Stimulated activated CD4-positive, alpha-beta T cell treated with anti-CD3 and anti-CD28 coated beads, Interleukin-12 subunit alpha, Interleukin-12 subunit beta, amount 100 ng/mL, for 48 hours (primary cell): ENCODE measurements at regions not wholly inside any gene's neighbourhood (a gene's known extent, or its start where the extent isn't known, plus 50 kb on each side); places are given as distances from the start of the nearest gene placed in this dataset.
"Not testable (repeated sequence)": the region's sequence is repeated elsewhere in the genome, so short reads cannot be mapped to it uniquely, and the experiment has no call there.

Experiments
- DNase-seq, 3 donors: peaks; one replicate each; pipeline ENCODE4 v3.0.0-alpha.2; 2020; ENCODE audit warnings: low read depth in 2 of 3, low spot score in 1 of 3

- DNase-seq: no peak
These were observed 875.0 kb upstream of the PRKX start for GRCh38 chrX:4588466-4588865.

- DNase-seq: no peak
These were observed 874.6 kb upstream of the PRKX start for GRCh38 chrX:4588056-4588455.

DNA sequence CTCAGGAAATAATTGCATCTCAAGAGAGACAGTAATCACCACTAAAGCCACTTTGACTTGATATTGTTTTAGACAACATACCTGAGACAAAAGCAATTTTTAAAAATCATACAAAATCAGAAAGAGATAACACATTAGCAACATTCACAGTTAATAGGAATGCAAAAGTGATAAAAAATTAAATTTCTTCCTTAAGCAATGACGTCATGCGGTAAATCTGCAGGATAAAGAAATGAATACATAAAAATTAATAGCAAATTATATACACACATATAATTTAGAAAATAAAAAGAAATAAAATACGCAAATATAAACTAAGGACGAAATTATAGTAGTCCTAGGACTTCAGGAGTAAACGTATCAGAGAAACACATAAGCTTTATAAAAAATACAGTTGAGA, 866.5 kb upstream of the PRKX start:
- no peak for DNase-seq

DNA sequence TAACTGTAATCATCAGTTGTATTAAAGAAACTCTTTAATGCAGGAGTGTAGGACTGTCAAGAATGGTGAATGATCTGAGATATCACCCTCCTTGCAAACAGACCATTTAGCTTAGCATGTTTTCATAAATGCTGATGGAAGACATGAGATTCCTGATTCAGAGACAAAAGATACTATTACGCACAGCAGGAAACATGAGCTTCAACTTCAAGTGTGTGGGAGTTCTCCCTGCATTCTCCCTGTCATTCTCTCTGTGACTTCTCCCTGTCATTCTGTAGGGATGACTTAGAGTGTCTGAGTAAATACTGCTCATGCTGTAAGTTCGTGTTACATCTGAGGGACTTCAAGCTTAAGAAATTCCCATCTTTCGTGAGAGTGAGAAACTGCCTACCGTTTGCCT, 866.0 kb upstream of the PRKX start:
- DNase-seq: no peak

DNA sequence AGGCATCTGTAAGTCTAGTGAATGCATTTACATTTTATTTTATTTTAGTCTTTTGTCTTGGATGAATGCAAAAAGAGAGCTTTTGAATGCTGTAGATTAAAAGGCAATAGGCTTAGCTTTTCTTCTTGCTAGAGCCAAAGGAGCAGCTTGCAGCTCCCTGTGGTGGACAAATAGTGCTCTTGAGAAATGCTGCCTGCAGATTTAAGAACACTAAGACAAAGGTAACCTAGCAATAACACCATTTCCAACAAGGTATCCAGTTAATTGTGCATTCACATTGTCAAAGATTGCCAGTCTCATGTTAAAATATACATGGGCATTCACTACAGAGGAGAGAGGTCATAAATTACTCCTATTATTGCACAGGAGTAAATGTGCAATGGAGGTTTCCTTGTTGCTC, 859.2 kb upstream of the PRKX start:
- no peak for DNase-seq

- DNase-seq: no peak
These were observed 856.7 kb upstream of the PRKX start for GRCh38 chrX:4570151-4570550.

GRCh38 chrX:4560192-4560591, 846.7 kb upstream of the PRKX start:
- DNase-seq: no peak

- DNase-seq: no peak
These were observed 836.6 kb upstream of the PRKX start for GRCh38 chrX:4550018-4550417.

GRCh38 chrX:4547213-4547836, 833.9 kb upstream of the PRKX start:
- peak in 1 of 3 donors; percentile 32 for DNase-seq

GRCh38 chrX:4546178-4546577, 832.7 kb upstream of the PRKX start:
- not testable (repeated sequence) for DNase-seq

- DNase-seq: no peak
These were observed 814.8 kb upstream of the PRKX start for GRCh38 chrX:4528247-4528646.

DNA sequence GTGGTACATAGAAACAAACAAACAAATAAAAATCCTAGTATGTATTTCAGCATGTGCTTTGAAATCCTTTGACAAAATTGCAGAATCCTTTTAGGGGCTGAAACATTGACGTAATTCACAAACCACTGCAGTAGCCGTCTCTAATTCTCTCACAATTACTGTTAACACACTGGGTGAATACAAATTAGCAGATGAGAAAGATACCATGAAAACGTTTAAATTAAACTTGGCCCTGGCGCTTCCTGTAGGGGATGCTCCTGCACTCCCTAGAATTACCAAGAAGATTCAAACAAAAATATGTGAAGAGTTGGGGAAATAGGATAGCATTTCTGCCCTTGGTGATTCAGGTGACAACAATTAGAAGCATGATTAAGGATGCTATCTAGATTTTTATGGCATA, 772.5 kb upstream of the PRKX start:
- no peak for DNase-seq

GRCh38 chrX:4484266-4484665, 770.8 kb upstream of the PRKX start:
- no peak for DNase-seq

GRCh38 chrX:4451591-4451990, 738.1 kb upstream of the PRKX start:
- DNase-seq: no peak

GRCh38 chrX:4450177-4450576, 736.7 kb upstream of the PRKX start:
- DNase-seq: no peak

DNA sequence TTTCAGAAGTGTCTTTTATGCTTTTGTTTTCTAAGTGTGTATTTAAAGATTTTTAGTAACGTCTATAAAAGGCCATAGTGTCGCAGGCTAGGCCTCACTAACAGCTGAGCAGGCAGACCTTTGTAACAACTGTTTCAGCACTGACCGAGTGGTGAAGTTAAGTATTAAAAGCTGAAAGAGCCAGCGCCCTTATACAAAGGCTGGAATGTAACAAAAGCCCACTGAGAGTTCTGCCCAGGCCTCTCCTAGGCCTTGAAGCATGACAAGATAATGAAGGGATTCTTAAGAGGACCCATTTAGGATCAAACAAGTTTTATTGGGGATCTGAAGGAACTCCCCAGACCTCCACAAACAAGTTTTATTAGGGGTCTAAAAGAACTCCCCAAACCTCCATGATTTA, 722.5 kb upstream of the PRKX start:
- DNase-seq: no peak

- DNase-seq: no peak
These were observed 684.0 kb upstream of the PRKX start for GRCh38 chrX:4397471-4397870.

DNA sequence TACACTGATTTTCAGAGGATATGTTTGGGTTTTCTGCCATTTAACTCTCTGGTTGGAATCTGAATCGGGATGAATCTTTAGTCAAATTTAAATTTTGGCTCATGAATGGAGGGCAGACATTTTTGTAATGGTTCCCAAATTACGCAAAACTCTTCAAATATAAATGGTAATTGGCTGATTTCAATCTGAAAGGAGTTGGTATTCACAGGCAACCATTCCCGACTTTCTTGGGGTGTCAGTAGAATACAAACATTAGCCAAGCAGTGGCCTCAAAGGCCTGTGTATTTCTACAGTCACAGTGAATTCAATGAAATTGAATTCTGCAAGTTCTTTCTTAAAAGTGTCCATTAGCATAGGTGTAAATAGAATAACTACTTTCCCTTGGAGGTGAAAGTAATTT, 668.8 kb upstream of the PRKX start:
- DNase-seq: no peak

- no peak for DNase-seq
These were observed 667.3 kb upstream of the PRKX start for GRCh38 chrX:4380710-4381109.

DNA sequence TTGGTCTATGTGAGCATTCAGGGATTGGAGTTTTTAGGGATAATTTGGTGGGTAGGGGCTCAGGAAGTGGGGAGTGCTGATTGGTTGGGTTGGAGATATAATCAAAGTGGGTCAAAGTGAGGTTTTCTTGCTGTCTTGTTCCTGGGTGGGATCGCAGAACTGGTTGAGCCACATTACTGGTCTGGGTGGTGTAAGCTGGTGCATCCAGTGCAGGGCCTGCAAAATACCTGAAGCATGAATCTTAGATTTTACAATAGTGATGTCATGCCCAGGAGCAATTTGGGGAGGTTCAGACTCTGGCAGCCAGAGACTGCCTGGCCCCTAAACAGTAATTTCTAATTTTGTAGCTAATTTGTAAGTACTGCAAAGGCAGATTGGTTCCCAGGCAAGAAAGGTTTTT, 665.6 kb upstream of the PRKX start:
- no peak for DNase-seq

DNA sequence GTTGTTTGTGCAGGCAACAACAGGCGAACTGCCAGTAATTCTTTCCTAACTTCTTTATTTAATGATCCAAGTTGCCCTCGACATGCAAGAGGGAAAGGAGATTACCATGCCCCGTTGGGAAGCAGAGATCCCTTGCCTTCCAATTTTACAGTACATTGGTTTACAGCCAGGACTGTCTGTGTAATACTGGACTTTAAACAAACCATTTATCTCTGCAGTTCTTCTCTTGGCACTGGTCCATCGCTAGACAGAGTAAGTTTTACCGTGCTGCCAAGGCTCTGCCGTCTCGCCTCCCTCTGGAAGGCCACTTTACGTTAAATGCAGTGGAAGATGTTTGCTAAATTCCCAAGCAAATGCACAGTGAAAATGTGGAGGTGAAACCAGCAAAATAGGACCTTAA, 660.3 kb upstream of the PRKX start:
- DNase-seq: no peak

- no peak for DNase-seq
These were observed 645.1 kb upstream of the PRKX start for GRCh38 chrX:4358577-4358976.

DNA sequence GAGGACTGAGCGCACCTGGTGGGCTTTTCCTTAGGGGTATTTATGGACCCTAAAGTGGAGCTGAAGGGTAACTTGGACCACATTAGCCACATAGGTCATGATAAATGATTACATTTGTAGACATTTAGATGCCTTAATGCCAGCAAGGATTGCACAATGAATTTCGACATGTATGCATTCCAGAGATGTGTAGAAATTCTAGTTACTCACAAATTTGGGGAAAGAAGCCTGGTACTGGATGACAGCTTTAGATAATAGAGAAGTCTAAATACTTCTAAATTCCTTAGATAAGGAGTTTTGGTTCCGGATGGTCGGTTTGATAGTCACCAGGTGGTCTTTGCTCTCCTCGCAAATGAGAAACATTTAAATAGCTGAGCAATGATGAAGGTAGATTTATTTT, 609.5 kb upstream of the PRKX start:
- no peak for DNase-seq

GRCh38 chrX:4320436-4320947, 607.0 kb upstream of the PRKX start:
- DNase-seq: no peak
